ENCODE measurements at regions not wholly inside any gene's neighbourhood (a gene's known extent, or its start where the extent isn't known, plus 50 kb on each side); places are given as distances from the start of the nearest gene placed in this dataset.
"Not testable (repeated sequence)": the region's sequence is repeated elsewhere in the genome, so short reads cannot be mapped to it uniquely, and the experiment has no call there.

GRCh38 chr4:104330125-104330905 lies 164.4 kb downstream of the CXXC4 start:
- ATAC-seq (no peak), DNase-seq (no peak)

GRCh38 chr4:104326991-104327694 lies 167.6 kb downstream of the CXXC4 start:
- not testable (repeated sequence) for ATAC-seq, DNase-seq

- no peak for ATAC-seq
- no peak for DNase-seq
Observed at GRCh38 chr4:104302731-104303130, 192.0 kb downstream of the CXXC4 start.

GRCh38 chr4:104294811-104295210 lies 199.9 kb downstream of the CXXC4 start:
- DNase-seq, result no peak

GRCh38 chr4:104286867-104287266 lies 207.8 kb downstream of the CXXC4 start:
- DNase-seq, result no peak
- no peak for ATAC-seq

More at GRCh38 chr4:104294811-104295210, 199.9 kb downstream of the CXXC4 start:
- no peak for ATAC-seq

GRCh38 chr4:104283303-104283702 lies 211.4 kb downstream of the CXXC4 start:
- no peak for ATAC-seq

DNA sequence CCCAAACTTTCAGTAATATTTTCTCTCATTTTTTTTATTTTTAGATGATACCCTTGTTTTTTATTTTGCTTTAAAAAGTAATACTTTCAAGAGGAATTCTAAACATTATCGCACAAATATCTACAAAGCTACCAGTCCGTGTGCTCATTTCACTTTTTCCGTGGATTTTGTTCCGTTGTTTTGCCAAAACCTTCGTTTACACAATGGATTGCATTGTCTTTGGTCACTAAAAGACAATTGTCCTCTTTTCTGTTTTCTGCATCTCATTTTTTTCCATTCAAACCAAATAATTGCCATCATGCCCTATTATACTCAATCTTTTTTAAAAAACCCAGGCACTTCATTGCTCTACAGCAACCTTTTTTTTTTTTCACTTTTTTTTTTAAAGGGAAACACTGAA lies 214.9 kb downstream of the CXXC4 start:
- DNase-seq (no peak), ATAC-seq (no peak)

More at GRCh38 chr4:104283303-104283702, 211.4 kb downstream of the CXXC4 start:
- DNase-seq, result no peak

- DNase-seq (no peak), ATAC-seq (no peak)
Observed at GRCh38 chr4:104272966-104273365, 221.7 kb downstream of the CXXC4 start.

GRCh38 chr4:104269603-104270002 lies 225.1 kb downstream of the CXXC4 start:
- not testable (repeated sequence) for ATAC-seq, DNase-seq

DNA sequence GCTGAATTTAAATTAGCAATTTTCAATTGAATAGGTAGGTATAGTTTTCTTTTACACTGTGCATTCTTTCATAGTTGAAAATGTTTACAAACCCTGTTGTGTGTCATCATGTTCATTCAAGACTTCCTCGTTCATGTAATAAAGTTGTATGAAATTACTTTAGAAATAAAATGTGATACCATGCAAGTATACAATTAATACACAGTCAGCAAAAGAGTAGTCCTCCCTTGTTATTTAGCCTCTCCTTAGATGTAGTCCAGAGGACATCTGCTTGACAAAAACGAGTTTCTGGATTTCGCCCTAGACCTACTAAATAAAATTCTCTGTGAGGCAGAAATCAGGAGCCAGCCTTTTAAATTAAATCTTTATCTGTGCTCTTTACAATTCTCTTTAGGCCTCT lies 231.6 kb downstream of the CXXC4 start:
- ATAC-seq, result no peak
- no peak for DNase-seq

DNA sequence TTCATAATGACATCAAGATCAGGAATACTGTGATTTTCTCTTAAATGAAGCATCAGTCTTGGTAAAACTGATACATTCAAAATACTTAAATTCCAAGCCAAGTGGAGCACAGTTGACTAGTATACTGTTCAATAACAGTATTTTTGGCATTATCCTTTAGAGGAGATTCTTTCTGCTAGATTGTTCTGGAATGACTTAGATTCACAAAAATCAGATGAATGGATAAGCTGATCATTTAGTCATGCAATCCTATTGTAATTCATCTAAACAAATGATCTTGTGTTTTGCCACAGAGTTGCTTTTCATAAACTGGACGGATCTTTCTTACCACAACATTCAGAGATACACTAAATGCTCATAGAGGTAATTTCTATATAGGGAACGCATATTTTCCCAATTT lies 232.0 kb downstream of the CXXC4 start:
- ATAC-seq (no peak), DNase-seq (no peak)

DNA sequence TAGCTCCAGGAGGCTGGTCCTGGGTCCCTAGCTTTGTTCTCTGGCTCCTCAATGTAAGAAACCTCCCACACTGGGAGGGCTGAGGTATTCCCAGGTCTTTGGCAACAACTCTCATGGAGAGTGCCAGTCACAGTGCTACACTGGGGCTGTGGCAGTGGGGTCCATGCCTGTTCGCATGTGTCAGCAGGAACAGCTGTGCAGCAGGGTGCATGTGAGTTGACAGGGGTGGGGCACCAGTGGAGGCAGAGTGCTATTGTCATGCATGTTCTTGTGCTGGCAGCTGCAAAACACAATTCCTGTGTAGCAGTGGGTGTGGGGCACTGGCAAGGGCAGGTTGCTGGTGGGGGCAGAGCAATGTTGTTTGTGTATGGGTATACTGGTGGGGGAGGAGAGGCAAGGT lies 246.0 kb downstream of the CXXC4 start:
- ATAC-seq, result no peak
- no peak for DNase-seq

GRCh38 chr4:104235967-104236366 lies 258.7 kb downstream of the CXXC4 start:
- ATAC-seq (no peak), DNase-seq (no peak)

- ATAC-seq, result no peak
- DNase-seq, result no peak
Observed at GRCh38 chr4:104217526-104217925, 277.2 kb downstream of the CXXC4 start.

GRCh38 chr4:104211657-104212056 lies 283.0 kb downstream of the CXXC4 start:
- DNase-seq (no peak), ATAC-seq (no peak)

GRCh38 chr4:104210420-104210819 lies 284.3 kb downstream of the CXXC4 start:
- ATAC-seq (no peak), DNase-seq (no peak)

- DNase-seq, result no peak
Observed at GRCh38 chr4:104206784-104207183, 287.9 kb downstream of the CXXC4 start.

GRCh38 chr4:104205116-104205515 lies 289.6 kb downstream of the CXXC4 start:
- ATAC-seq (no peak), DNase-seq (no peak)

More at GRCh38 chr4:104206784-104207183, 287.9 kb downstream of the CXXC4 start:
- ATAC-seq, result no peak

- no peak for DNase-seq
- no peak for ATAC-seq
Observed at GRCh38 chr4:104188301-104188700, 306.4 kb downstream of the CXXC4 start.

GRCh38 chr4:104169437-104169836 lies 325.3 kb downstream of the CXXC4 start:
- ATAC-seq (no peak), DNase-seq (no peak)

DNA sequence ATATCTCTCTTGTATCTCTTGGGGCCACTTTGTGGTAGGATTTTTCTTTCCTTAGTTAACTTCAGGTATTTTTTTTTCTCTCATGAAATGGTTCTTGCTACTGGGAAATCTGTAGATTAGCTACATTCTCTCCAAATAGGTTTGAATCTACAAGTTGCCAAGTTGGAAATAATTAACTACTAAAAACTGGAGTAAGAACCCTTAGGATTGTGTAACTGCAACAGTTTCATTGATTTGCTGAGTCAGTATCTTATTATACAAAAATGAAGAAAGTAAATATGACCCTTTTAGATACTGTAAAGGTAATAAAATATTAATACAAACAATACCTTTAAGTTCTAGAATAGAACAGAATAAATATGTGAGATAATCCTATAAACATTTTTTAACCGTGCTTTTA lies 327.9 kb downstream of the CXXC4 start:
- no peak for DNase-seq
- no peak for ATAC-seq

DNA sequence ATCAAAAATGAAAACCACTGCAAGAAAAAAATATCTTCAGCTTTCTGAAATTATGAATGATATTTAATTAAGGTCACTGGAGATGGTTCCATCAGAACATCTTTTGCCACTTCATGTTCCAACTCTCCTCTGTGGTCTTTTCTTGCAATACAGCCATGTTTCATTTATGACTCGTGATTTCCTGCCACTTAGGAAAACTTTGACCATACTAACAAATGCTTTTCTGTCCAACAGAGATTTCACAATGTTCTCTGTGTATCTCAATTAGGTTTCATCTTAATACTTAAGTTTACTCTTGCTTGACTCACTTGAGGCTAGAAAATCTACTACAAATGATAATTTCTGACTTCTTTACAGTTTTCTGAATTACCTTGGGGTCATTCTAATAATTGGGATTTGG lies 330.9 kb downstream of the CXXC4 start:
- no peak for ATAC-seq
- no peak for DNase-seq

DNA sequence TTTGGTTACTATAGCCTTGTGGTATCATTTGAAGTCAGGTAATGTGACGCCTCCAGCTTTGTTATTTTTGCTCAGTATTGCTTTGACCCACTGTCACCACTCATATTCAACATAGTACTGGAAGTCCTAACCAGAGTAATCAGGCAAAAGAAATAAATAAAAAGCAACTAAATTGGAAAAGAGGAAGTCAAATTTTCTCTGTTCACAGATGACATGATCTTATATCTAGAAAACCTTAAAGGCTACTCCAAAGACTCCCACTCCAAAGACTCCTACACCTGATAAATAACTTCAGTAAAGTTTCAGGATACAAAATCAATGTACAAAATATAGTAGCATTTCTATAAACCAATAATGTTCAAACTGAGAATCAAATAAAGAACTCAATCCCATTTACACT lies 348.6 kb downstream of the CXXC4 start:
- ATAC-seq (no peak), DNase-seq (no peak)

DNA sequence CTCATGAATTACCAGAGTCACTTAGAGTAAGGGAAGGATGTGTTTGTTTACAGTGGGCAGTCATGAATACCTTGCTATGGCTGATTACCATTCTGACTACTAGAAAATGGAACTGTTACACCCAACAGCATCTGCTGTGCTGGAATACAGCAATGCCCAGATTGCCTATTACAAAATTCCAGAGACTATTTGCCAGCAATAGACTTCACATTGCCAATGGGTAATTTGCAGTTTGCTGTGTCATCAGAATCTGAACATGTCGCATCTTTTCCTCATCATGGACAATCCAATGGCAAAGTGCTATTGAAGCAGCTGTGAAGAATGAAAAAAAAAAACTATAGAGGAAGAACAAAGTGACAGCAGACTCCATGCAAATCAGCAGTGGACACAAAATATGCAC lies 356.6 kb downstream of the CXXC4 start:
- ATAC-seq (no peak), DNase-seq (no peak)

Measured in stimulated activated naive CD8-positive, alpha-beta T cell treated with anti-CD3 and anti-CD28 coated beads, Interleukin-15, Interleukin-2, amounts not matched to agents 100 U/mL and 50 U/mL, for 24 hours (primary cell).